ENCODE measurements at regions not wholly inside any gene's neighbourhood (a gene's known extent, or its start where the extent isn't known, plus 50 kb on each side); places are given as distances from the start of the nearest gene placed in this dataset.

DNA sequence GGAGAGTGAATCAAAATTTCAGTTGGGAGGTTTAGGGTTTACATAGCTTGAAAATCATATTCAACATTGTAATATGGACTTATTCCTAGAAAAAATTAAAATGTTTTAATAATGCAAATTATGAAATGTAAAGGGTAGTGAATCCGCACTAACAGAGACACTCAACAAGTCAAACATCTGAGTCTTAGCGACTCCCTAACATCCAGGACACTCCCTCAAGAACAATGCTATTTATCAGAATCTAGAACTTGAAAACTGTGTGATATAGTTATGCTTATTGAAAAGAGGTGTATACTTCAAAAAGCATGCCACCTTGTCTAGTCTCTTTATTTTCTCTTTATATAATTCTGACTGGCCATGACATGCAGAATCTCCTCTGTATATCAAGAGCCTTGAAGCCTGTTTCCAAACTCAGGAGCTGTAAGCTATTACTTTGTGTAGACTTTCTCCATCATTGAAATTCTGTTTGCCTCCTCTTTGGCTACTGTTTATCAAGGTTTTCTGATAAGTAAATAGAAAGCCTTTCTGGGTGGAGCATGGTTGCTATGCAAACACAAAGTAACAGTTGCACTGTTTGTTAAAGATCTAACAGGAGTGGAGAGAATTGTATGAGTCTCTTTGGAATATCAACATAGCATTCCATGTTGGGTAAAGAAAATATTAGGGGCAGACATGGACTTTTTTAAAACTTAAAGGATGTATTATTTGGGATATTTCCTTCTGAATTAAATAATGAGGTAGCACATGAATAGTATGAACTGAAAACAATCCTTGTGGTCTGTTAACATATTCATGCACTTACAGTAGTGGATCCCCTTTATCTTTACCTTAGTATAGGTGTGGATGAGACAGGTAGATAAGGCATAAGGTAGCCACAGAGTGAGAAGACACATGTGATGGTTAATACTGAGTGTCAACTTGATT is 56.4 kb upstream of the MBNL2 start:
- TF ChIP-seq, protein P1, sequence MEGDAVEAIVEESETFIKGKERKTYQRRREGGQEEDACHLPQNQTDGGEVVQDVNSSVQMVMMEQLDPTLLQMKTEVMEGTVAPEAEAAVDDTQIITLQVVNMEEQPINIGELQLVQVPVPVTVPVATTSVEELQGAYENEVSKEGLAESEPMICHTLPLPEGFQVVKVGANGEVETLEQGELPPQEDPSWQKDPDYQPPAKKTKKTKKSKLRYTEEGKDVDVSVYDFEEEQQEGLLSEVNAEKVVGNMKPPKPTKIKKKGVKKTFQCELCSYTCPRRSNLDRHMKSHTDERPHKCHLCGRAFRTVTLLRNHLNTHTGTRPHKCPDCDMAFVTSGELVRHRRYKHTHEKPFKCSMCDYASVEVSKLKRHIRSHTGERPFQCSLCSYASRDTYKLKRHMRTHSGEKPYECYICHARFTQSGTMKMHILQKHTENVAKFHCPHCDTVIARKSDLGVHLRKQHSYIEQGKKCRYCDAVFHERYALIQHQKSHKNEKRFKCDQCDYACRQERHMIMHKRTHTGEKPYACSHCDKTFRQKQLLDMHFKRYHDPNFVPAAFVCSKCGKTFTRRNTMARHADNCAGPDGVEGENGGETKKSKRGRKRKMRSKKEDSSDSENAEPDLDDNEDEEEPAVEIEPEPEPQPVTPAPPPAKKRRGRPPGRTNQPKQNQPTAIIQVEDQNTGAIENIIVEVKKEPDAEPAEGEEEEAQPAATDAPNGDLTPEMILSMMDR (conservative IDR thresholded peaks at IDR 0.05 in 1 of 2, IDR thresholded peaks at IDR 0.05 in 1 of 2; ENCODE audit: low read depth in 1 of 2, low read length in 2 of 2): no peak
- TF ChIP-seq EZH2 (IDR thresholded peaks at IDR 0.05; ENCODE audit: low read length, missing control alignments): no peak

Data from fibroblast of lung (primary cell).